ENCODE measurements at regions not wholly inside any gene's neighbourhood (a gene's known extent, or its start where the extent isn't known, plus 50 kb on each side); places are given as distances from the start of the nearest gene placed in this dataset.

DNA sequence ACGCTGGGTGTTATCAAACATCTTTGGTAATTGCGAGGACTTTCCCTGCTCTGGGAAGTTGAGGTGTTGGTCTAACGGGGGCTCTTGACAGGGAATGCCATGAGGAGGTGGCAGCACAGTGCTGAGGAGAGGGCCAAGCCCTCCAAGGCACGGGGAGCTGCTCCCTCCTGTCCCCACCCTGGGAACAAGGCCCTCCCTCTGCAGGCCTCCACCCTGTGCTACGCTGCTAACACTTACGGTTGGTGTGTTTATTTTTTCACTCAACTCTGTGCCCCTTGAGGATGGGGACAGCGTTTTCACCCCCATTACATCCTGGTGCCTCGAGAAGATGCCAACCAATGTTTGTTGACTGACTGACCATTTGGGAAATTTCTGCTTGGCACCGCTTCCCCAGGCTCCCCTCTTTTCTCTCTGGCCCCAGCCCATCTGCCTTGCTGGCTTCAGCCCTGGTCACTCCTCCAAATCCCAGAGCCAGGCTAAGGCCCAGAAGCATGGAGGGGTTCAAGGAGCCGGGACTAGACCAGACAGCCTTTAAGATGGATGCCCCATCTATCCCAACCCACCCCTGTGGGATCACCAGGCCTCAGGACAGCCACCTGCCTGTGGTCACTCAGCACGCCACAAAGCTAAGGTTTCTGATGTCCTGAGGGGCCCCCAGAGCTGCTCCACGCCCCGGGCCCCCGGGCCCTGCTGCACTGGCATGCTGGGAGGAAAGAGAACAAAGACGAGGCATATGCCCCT lies 125.7 kb downstream of the BARX1 start:
- Histone ChIP-seq H3K27me3 (no peaks in the 10 kb centered on the region), H3K36me3 (no peaks in the 10 kb centered on the region), H3K4me1 (no peaks in the 10 kb centered on the region), H3K9me3 (no peaks in the 10 kb centered on the region), H3K4me3 (ENCODE audit: low read depth, low read length) (no peak overlapping the region)
- no peak for TF ChIP-seq CTCF (IDR thresholded peaks at IDR 0.05; ENCODE audit: low read depth, low read length)
- no peak for DNase-seq

DNA sequence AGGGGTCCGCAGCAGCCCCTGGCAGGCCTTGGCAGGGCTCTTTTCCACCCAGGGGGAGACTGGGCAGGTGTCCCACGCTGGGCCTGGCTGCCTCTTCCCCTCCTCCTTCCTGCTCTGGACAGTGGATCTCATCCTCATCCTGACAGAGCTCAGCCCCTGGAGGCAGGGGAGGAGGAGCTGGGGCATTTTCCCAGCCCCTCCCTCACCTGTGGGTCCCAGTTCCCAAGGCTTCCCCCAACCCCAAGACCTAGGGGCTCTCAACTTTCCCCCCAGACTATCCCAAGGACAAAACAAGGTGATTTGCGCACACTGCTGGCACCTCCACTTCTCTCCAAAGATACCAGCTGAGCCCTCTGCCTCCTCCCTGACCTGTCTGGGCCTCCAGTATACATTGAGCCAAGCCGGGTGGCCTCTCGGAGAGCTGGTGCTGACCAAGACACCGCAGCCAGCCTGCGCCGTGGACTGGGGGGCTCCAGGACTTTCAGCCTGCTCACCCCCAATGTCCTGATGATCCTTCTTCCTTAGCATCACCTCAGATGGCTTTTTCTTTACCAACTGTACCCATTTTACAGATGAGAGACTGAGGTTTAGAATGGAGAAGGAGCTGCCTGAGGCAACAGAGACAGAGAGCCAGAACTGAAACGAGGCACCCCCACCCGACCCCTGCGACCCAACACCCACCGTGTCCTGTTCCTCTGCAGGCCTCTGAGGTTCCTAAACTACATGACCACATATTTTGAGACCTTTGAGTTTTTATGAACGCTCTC lies 126.6 kb downstream of the BARX1 start:
- TF ChIP-seq CTCF (IDR thresholded peaks at IDR 0.05; ENCODE audit: low read depth, low read length), result no peak
- H3K9me3 ChIP-seq, result no peaks in the 10 kb centered on the region
- no peak overlapping the region for H3K4me3 ChIP-seq (ENCODE audit: low read depth, low read length)
- H3K36me3 ChIP-seq, result no peaks in the 10 kb centered on the region
- no peaks in the 10 kb centered on the region for H3K27me3 ChIP-seq
- H3K4me1 ChIP-seq, result no peaks in the 10 kb centered on the region
- DNase-seq, result no peak

GRCh38 chr9:93827545-93828330 lies 127.4 kb downstream of the BARX1 start:
- Histone ChIP-seq H3K9me3 (no peaks in the 10 kb centered on the region), H3K36me3 (no peaks in the 10 kb centered on the region), H3K27me3 (no peaks in the 10 kb centered on the region), H3K4me3 (ENCODE audit: low read depth, low read length) (peak overlapping the region; percentile 39), H3K4me1 (no peaks in the 10 kb centered on the region)
- DNase-seq, result peak; percentile 64
- peak; percentile 78 for TF ChIP-seq CTCF (IDR thresholded peaks at IDR 0.05; ENCODE audit: low read depth, low read length)

- no peak overlapping the region for H3K4me3 ChIP-seq (ENCODE audit: low read depth, low read length)
- H3K36me3 ChIP-seq, result no peaks in the 10 kb centered on the region
- H3K9me3 ChIP-seq, result no peaks in the 10 kb centered on the region
- TF ChIP-seq CTCF (IDR thresholded peaks at IDR 0.05; ENCODE audit: low read depth, low read length), result no peak
- H3K4me1 ChIP-seq, result no peaks in the 10 kb centered on the region
- no peak for DNase-seq
- H3K27me3 ChIP-seq, result no peaks in the 10 kb centered on the region
These were observed 128.1 kb downstream of the BARX1 start for GRCh38 chr9:93826905-93827544.

- DNase-seq, result no peak
- H3K4me1 ChIP-seq, result no peaks in the 10 kb centered on the region
- H3K4me3 ChIP-seq (ENCODE audit: low read depth, low read length), result no peak overlapping the region
- no peaks in the 10 kb centered on the region for H3K9me3 ChIP-seq
- H3K36me3 ChIP-seq, result no peaks in the 10 kb centered on the region
- no peak for TF ChIP-seq CTCF (IDR thresholded peaks at IDR 0.05; ENCODE audit: low read depth, low read length)
- no peaks in the 10 kb centered on the region for H3K27me3 ChIP-seq
These were observed 128.9 kb downstream of the BARX1 start for GRCh38 chr9:93826209-93826608.

Measured in BE2C (cell line).